Upper lobe of left lung (tissue), 4 donors: ENCODE measurements at regions not wholly inside any gene's neighbourhood (a gene's known extent, or its start where the extent isn't known, plus 50 kb on each side); places are given as distances from the start of the nearest gene placed in this dataset.
"Not testable (repeated sequence)": the region's sequence is repeated elsewhere in the genome, so short reads cannot be mapped to it uniquely, and the experiment has no call there.

Source experiments
- CTCF ChIP-seq, 6 experiments: fragments of 450-650 bp in 4 of 6; fragments of 200-600 bp in 2 of 6; sonication (generic) in 2 of 6; IDR thresholded peaks; one replicate each; pipeline ENCODE4 v1.5.1; 2016 to 2019; ENCODE audit warnings: antibody characterized with exemption in 6 of 6
- POLR2A ChIP-seq, 4 donors: fragments of 450-650 bp; IDR thresholded peaks; one replicate each; pipeline ENCODE4 v1.5.1; 2016 to 2017; ENCODE audit warnings: antibody characterized with exemption in 4 of 4, mild to moderate bottlenecking in 2 of 4
- POLR2AphosphoS5 ChIP-seq, 2 donors: sonication (generic); formaldehyde crosslinking; IDR thresholded peaks; one replicate each; pipeline ENCODE4 v1.5.1; 2017; ENCODE audit warnings: antibody characterized with exemption in 2 of 2

DNA sequence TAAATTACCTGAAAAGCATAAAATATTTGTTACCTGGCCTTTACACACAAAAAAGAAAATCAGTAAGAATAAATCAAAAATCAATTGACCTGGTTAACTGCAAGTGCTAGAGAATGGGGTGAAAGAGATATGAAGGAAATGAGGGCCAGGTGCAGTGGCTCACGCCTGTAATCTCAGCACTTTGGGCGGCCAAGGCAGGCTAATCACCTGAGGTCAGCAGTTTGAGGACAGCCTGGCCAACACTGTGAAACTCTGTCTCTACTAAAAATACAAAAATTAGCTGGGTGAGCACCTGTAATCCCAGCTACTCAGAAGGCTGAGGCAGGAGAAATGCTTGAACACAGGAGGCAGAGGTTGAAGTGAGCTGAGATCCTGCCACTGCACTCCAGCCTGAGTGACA lies 1908.7 kb downstream of the PCDH9 start:
- TF ChIP-seq POLR2A, CTCF, POLR2AphosphoS5 (IDR thresholded peaks at IDR 0.05): not testable (repeated sequence)
